OCI-LY7 (cell line): ENCODE measurements at regions not wholly inside any gene's neighbourhood (a gene's known extent, or its start where the extent isn't known, plus 50 kb on each side); places are given as distances from the start of the nearest gene placed in this dataset.
A peak's percentile ranks its signal among the peaks of the same experiment; 100 is the strongest.

Experiments
- BruUV-seq: library from RNA; stranded (reverse); fragments of 400-500 nt; replicated peaks from 2 replicates; lab custom pipeline; 2021; lab: Mats Ljungman, UMichigan
- CTCF ChIA-PET: fragments of 300-600 bp; sonication (Branson Sonifier 250); formaldehyde crosslinking; loops from one replicate; lab custom pipeline; 2022; ENCODE audit warnings: antibody characterized with exemption; ENCODE audit not compliant: unreplicated experiment; lab: Charles Lee
- POLR2A ChIA-PET: fragments of 300-600 bp; sonication (Branson Sonifier 250); formaldehyde crosslinking; loops from one replicate; lab custom pipeline; 2022; ENCODE audit warnings: antibody characterized with exemption; lab: Charles Lee
- DNase-seq: peaks from one replicate; pipeline ENCODE4 v3.0.0-alpha.2; 2015; ENCODE audit warnings: low spot score
- H2AFZ ChIP-seq: fragments of 200-600 bp; sonication (generic), shearing (Covaris generic); 2 replicates; pipeline ENCODE4 v1.6.1; 2014; ENCODE audit warnings: mild to moderate bottlenecking, antibody characterized with exemption, low read length, moderate library complexity
- H3K27ac ChIP-seq: fragments of 200-600 bp; sonication (generic); 2 replicates; pipeline ENCODE4 v1.5.1; 2014; ENCODE audit warnings: mixed run types, low read depth, mild to moderate bottlenecking, moderate library complexity, low read length, inconsistent platforms; ENCODE audit not compliant: poor library complexity, severe bottlenecking
- H3K36me3 ChIP-seq: fragments of 200-600 bp; sonication (generic); 2 replicates; pipeline ENCODE4 v1.6.1; 2014; ENCODE audit warnings: mild to moderate bottlenecking, antibody characterized with exemption, low read length, moderate library complexity, mixed read lengths; ENCODE audit not compliant: insufficient read depth
- H3K4me1 ChIP-seq: fragments of 200-600 bp; sonication (generic); 2 replicates; pipeline ENCODE4 v1.5.1; 2014; ENCODE audit warnings: mild to moderate bottlenecking, low read length; ENCODE audit not compliant: insufficient read depth, poor library complexity, severe bottlenecking
- H3K4me2 ChIP-seq: fragments of 200-600 bp; sonication (generic); 2 replicates; pipeline ENCODE4 v1.6.1; 2014; ENCODE audit warnings: mild to moderate bottlenecking, low read length
- H3K4me3 ChIP-seq: fragments of 200-600 bp; sonication (generic); 2 replicates; pipeline ENCODE4 v1.5.1; 2014; ENCODE audit warnings: mild to moderate bottlenecking, low read depth, low read length; ENCODE audit not compliant: poor library complexity, severe bottlenecking
- H3K79me2 ChIP-seq: fragments of 200-600 bp; sonication (generic); 2 replicates; pipeline ENCODE4 v1.6.1; 2016; ENCODE audit warnings: low read depth, mild to moderate bottlenecking, low read length, moderate library complexity, mixed read lengths; ENCODE audit not compliant: insufficient read depth
- H3K9me2 ChIP-seq: fragments of 200-600 bp; sonication (generic); 2 replicates; pipeline ENCODE4 v1.6.1; 2016; ENCODE audit warnings: mild to moderate bottlenecking, low read length, mixed read lengths; ENCODE audit not compliant: insufficient read depth
- H3K9me3 ChIP-seq: fragments of 200-600 bp; sonication (generic); 2 replicates; pipeline ENCODE4 v1.6.1; 2014; ENCODE audit warnings: mild to moderate bottlenecking, mixed run types, low read length, mixed read lengths
- H4K20me1 ChIP-seq: fragments of 200-600 bp; sonication (generic); 2 replicates; pipeline ENCODE4 v1.6.1; 2014; ENCODE audit warnings: mild to moderate bottlenecking, antibody characterized with exemption, low read length, moderate library complexity, mixed read lengths; ENCODE audit not compliant: insufficient read depth
- CTCF ChIP-seq: fragments of 200-600 bp; sonication (generic); conservative IDR thresholded peaks from 2 replicates; pipeline ENCODE4 v1.5.1; 2014; ENCODE audit warnings: mild to moderate bottlenecking, antibody characterized with exemption, low read length, moderate library complexity, mixed read lengths
- EZH2phosphoT487 ChIP-seq: fragments of 200-600 bp; sonication (generic); IDR thresholded peaks from 2 replicates; pipeline ENCODE4 v1.6.1; 2018; ENCODE audit warnings: low read depth, borderline replicate concordance, mild to moderate bottlenecking, mixed run types, antibody characterized with exemption, low read length, moderate library complexity, mixed read lengths
- intact Hi-C: fragments of 100-400 bp; cut with micrococcal nuclease; formaldehyde crosslinking; loops from one replicate; pipeline ENCODE4 v1.10.0; 2022; ENCODE audit not compliant: unreplicated experiment

- H3K4me2 ChIP-seq = no peak overlapping the region
- H4K20me1 ChIP-seq = no peaks in the 10 kb centered on the region
- H3K36me3 ChIP-seq = no peaks in the 10 kb centered on the region
- no peak overlapping the region for H3K4me3 ChIP-seq
- POLR2A ChIA-PET = no interaction called here
- H2AFZ ChIP-seq = no peak overlapping the region
- CTCF ChIA-PET = no interaction called here
- no peak overlapping the region for H3K27ac ChIP-seq
- TF ChIP-seq EZH2phosphoT487 (no peak), CTCF (no peak)
- no TSS peak for BruUV-seq
- H3K4me1 ChIP-seq = peaks cover 8% of the 10 kb centered on the region
- H3K9me3 ChIP-seq = no peaks in the 10 kb centered on the region
- no peaks in the 10 kb centered on the region for H3K79me2 ChIP-seq
- H3K9me2 ChIP-seq = no peaks in the 10 kb centered on the region
- no peak for DNase-seq
- intact Hi-C loops = no loop called here
Observed at GRCh38 chr22:27148886-27149470, 491.6 kb downstream of the MIAT start.

DNA sequence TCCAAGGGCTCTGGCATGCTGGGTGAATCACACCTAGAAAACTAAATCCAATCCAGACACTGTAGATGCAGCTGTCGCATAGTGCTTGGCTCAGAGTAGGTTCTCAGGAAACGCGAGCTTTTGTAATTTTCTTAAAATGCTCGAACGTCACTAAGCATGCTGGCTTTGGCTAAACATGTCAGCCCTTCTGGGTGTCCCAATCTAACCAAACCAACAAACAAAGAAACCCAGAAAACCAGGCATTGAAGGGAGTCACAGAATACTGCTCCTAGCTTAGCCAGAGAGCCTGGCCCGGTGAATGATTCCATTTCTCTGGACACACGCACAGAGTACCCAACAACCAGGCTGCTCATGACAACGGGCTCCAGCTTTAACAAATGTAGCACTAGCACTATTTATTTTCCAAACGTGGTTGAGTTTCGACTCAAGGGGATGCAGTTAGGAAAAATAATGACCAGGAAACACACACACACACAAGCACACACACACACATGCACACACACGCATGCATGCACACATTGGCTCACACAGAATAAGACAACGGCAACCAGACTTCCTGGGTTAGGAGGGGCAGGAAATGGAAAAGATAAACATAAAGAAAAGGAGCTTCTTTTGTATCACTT, 492.6 kb downstream of the MIAT start:
- H3K4me1 ChIP-seq = peaks cover 8% of the 10 kb centered on the region
- POLR2A ChIA-PET = interaction anchor here (0.6 kb wide), 1 partner anchor 698 kb away, joined by 3 read pairs; no protein-coding TSS in a partner anchor
- BruUV-seq = no TSS peak
- no peak for DNase-seq
- peak overlapping the region; percentile 66 for H2AFZ ChIP-seq
- intact Hi-C loops = no loop called here
- no peaks in the 10 kb centered on the region for H4K20me1 ChIP-seq
- CTCF ChIA-PET = no interaction called here
- no peaks in the 10 kb centered on the region for H3K9me2 ChIP-seq
- no peak overlapping the region for H3K4me3 ChIP-seq
- no peaks in the 10 kb centered on the region for H3K36me3 ChIP-seq
- H3K27ac ChIP-seq = no peak overlapping the region
- peak overlapping the region; percentile 29; the same call in 1 of the 2 replicates for H3K4me2 ChIP-seq
- H3K9me3 ChIP-seq = no peaks in the 10 kb centered on the region
- TF ChIP-seq EZH2phosphoT487 = no peak
- no peak for TF ChIP-seq CTCF
- H3K79me2 ChIP-seq = no peaks in the 10 kb centered on the region

- no peaks in the 10 kb centered on the region for H3K9me2 ChIP-seq
- no peaks in the 10 kb centered on the region for H3K36me3 ChIP-seq
- no peak overlapping the region for H3K27ac ChIP-seq
- H3K4me3 ChIP-seq = no peak overlapping the region
- peak overlapping the region; percentile 29; the same call in 1 of the 2 replicates for H3K4me2 ChIP-seq
- H4K20me1 ChIP-seq = no peaks in the 10 kb centered on the region
- no TSS peak for BruUV-seq
- ChIA-PET CTCF (no interaction called here), POLR2A (interaction anchor here (0.6 kb wide), 1 partner anchor 698 kb away, joined by 3 read pairs; no protein-coding TSS in a partner anchor)
- intact Hi-C loops = no loop called here
- peaks cover 8% of the 10 kb centered on the region for H3K4me1 ChIP-seq
- peak; percentile 2 for DNase-seq
- no peaks in the 10 kb centered on the region for H3K79me2 ChIP-seq
- H2AFZ ChIP-seq = peak overlapping the region; percentile 66
- no peaks in the 10 kb centered on the region for H3K9me3 ChIP-seq
- TF ChIP-seq CTCF (no peak), EZH2phosphoT487 (no peak)
Observed at GRCh38 chr22:27150544-27150941, 493.2 kb downstream of the MIAT start.
